ENCODE measurements at regions not wholly inside any gene's neighbourhood (a gene's known extent, or its start where the extent isn't known, plus 50 kb on each side); places are given as distances from the start of the nearest gene placed in this dataset.

DNA sequence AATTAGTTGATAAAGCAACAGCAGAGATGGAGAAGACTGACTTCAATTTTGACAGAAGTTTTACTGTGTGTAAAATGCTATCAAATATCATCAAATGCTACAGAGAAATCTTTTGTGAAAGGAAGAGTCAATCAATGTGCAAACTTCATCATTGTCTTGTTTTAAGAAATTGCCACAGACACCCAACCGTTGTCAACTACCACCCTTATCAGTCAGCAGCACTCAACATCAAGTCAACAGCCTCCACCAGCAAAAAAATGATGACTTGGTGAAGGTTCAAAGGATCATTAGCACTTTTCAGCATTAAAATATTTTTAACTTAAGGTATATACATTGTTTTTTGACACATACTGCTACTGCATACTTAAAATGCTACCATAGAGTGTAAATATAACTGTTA is 888.8 kb downstream of the CDH18 start:
- Histone ChIP-seq H3K27ac (no peak overlapping the region), H3K36me3 (replicated peaks; ENCODE audit: insufficient read depth, low read depth) (no peaks in the 10 kb centered on the region), H3K4me2 (no peak overlapping the region), H3K79me2 (no peaks in the 10 kb centered on the region), H3K27me3 (no peaks in the 10 kb centered on the region), H4K20me1 (ENCODE audit: insufficient read depth, poor library complexity, severe bottlenecking) (no peaks in the 10 kb centered on the region), H3K9me2 (replicated peaks; ENCODE audit: insufficient read depth) (no peaks in the 10 kb centered on the region), H3K4me3 (no peak overlapping the region), H2AFZ (no peak overlapping the region), H3K9me3 (ENCODE audit: low read depth) (no peaks in the 10 kb centered on the region), H3K4me1 (ENCODE audit: insufficient read depth) (no peaks in the 10 kb centered on the region)
- TF ChIP-seq EZH2 (IDR thresholded peaks at IDR 0.05; ENCODE audit: borderline replicate concordance) (no peak), EZH2phosphoT487 (IDR thresholded peaks at IDR 0.05; ENCODE audit: low read depth, severe bottlenecking, unreplicated experiment) (no peak)
- TF ChIP-seq, protein P1, sequence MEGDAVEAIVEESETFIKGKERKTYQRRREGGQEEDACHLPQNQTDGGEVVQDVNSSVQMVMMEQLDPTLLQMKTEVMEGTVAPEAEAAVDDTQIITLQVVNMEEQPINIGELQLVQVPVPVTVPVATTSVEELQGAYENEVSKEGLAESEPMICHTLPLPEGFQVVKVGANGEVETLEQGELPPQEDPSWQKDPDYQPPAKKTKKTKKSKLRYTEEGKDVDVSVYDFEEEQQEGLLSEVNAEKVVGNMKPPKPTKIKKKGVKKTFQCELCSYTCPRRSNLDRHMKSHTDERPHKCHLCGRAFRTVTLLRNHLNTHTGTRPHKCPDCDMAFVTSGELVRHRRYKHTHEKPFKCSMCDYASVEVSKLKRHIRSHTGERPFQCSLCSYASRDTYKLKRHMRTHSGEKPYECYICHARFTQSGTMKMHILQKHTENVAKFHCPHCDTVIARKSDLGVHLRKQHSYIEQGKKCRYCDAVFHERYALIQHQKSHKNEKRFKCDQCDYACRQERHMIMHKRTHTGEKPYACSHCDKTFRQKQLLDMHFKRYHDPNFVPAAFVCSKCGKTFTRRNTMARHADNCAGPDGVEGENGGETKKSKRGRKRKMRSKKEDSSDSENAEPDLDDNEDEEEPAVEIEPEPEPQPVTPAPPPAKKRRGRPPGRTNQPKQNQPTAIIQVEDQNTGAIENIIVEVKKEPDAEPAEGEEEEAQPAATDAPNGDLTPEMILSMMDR (IDR thresholded peaks at IDR 0.05; ENCODE audit: poor library complexity) = no peak
- WGBS (ENCODE audit: low lambda C conversion rate, missing lambda C conversion rate) = 59% methylated on average over 1 of the region's 1 CpG
- no peak for DNase-seq (ENCODE audit: low spot score)

DNA sequence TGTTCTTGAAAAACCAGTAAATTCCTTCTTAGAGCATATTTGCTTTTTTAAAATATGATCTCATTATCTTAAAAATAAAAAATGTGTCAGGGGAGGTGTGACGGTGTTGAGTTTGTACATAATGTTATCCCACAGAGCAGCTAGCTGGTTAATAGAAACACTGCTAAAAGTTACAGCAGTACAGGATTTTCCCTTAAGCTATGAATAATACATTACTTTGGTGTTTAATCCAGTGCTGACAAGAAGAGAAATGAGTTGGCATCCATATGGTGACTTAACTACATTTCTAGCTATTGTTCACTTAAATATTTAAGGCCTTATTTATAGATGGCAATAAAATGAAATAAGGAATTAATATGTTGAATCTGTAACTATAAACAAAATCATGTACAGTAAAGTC is 883.1 kb downstream of the CDH18 start:
- Histone ChIP-seq H3K79me2 (no peaks in the 10 kb centered on the region), H3K4me1 (ENCODE audit: insufficient read depth) (no peaks in the 10 kb centered on the region), H4K20me1 (ENCODE audit: insufficient read depth, poor library complexity, severe bottlenecking) (no peaks in the 10 kb centered on the region), H3K27ac (no peak overlapping the region), H2AFZ (no peak overlapping the region), H3K27me3 (no peaks in the 10 kb centered on the region), H3K4me3 (no peak overlapping the region), H3K9me3 (ENCODE audit: low read depth) (no peaks in the 10 kb centered on the region), H3K4me2 (no peak overlapping the region), H3K36me3 (replicated peaks; ENCODE audit: insufficient read depth, low read depth) (no peaks in the 10 kb centered on the region), H3K9me2 (replicated peaks; ENCODE audit: insufficient read depth) (no peaks in the 10 kb centered on the region)
- 90% methylated on average over 1 of the region's 1 CpG for WGBS (ENCODE audit: low lambda C conversion rate, missing lambda C conversion rate)
- TF ChIP-seq EZH2 (IDR thresholded peaks at IDR 0.05; ENCODE audit: borderline replicate concordance) = no peak
- no peak for TF ChIP-seq EZH2phosphoT487 (IDR thresholded peaks at IDR 0.05; ENCODE audit: low read depth, severe bottlenecking, unreplicated experiment)
- TF ChIP-seq, protein P1 (IDR thresholded peaks at IDR 0.05; ENCODE audit: poor library complexity) = no peak
- no peak for DNase-seq (ENCODE audit: low spot score)

DNA sequence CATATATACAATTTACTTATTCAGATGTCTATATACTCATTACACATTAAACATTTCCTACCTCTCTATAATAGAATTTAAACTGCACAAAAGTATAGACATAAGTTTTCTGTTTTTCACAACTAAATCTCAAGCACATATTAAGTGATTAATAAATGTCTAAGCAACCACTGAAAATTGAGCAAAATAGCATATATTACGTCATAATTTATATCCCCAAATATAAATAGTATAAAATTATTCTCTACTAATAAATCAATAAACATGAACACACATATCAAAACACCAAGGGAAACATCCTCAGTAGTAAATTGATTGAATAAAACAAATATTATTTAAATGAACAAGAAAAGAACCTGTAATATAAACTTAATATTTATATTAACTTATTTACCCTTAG is 865.1 kb downstream of the CDH18 start:
- DNase-seq (ENCODE audit: low spot score) = no peak
- Histone ChIP-seq H3K27me3 (no peaks in the 10 kb centered on the region), H3K36me3 (replicated peaks; ENCODE audit: insufficient read depth, low read depth) (no peaks in the 10 kb centered on the region), H3K4me3 (no peak overlapping the region), H3K4me1 (ENCODE audit: insufficient read depth) (no peaks in the 10 kb centered on the region), H3K9me3 (ENCODE audit: low read depth) (no peaks in the 10 kb centered on the region), H3K9me2 (replicated peaks; ENCODE audit: insufficient read depth) (no peaks in the 10 kb centered on the region), H3K27ac (no peak overlapping the region), H2AFZ (no peak overlapping the region), H4K20me1 (ENCODE audit: insufficient read depth, poor library complexity, severe bottlenecking) (no peaks in the 10 kb centered on the region), H3K4me2 (no peak overlapping the region), H3K79me2 (no peaks in the 10 kb centered on the region)
- TF ChIP-seq EZH2 (IDR thresholded peaks at IDR 0.05; ENCODE audit: borderline replicate concordance) (no peak), EZH2phosphoT487 (IDR thresholded peaks at IDR 0.05; ENCODE audit: low read depth, severe bottlenecking, unreplicated experiment) (no peak)
- TF ChIP-seq, protein P1 (IDR thresholded peaks at IDR 0.05; ENCODE audit: poor library complexity) = no peak
- WGBS (ENCODE audit: low lambda C conversion rate, missing lambda C conversion rate) = 91% methylated on average over 1 of the region's 1 CpG
